Kidney (tissue), 13 donors: ENCODE measurements at regions not wholly inside any gene's neighbourhood (a gene's known extent, or its start where the extent isn't known, plus 50 kb on each side); places are given as distances from the start of the nearest gene placed in this dataset.

Experiments
- DNase-seq, 5 donors: peaks; one replicate each; pipeline ENCODE4 v3.0.0-alpha.2; 2013 to 2020
- FAIRE-seq: peaks from 2 replicates; lab custom pipeline; 2012; peaks lifted over from hg19 to GRCh38; lab: Jason Lieb, UNC
- H3K27ac ChIP-seq, 2 donors: one replicate each; pipeline ENCODE4 v1.7.0; 2013; ENCODE audit warnings: low read depth in 2 of 2, low read length in 2 of 2, inconsistent platforms in 1 of 2
- H3K27me3 ChIP-seq: one replicate; pipeline ENCODE4 v1.7.1; 2013; ENCODE audit warnings: low read length, inconsistent platforms; ENCODE audit not compliant: control insufficient read depth, insufficient read depth
- H3K36me3 ChIP-seq, 3 donors: one replicate each; pipeline versions ENCODE4 v1.7.0 to v1.7.1; 2013; ENCODE audit warnings: low read length in 3 of 3, control low read depth in 1 of 3, inconsistent platforms in 1 of 3; ENCODE audit not compliant: insufficient read depth in 3 of 3, control insufficient read depth in 2 of 3
- H3K4me1 ChIP-seq, 3 donors: one replicate each; pipeline versions ENCODE4 v1.7.0 to v1.7.1; 2013; ENCODE audit warnings: low read length in 3 of 3, inconsistent platforms in 1 of 3, low read depth in 1 of 3; ENCODE audit not compliant: control insufficient read depth in 2 of 3, insufficient read depth in 2 of 3
- H3K4me3 ChIP-seq, 3 donors: one replicate each; pipeline versions ENCODE4 v1.7.0 to v1.8.1; 2013; ENCODE audit warnings: low read length in 3 of 3, control low read depth in 1 of 3, inconsistent platforms in 1 of 3
- H3K9ac ChIP-seq, 3 donors: one replicate each; pipeline versions ENCODE4 v1.7.0 to v1.7.1; 2013; ENCODE audit warnings: low read length in 3 of 3, control low read depth in 1 of 3, inconsistent platforms in 1 of 3
- H3K9me3 ChIP-seq, 3 donors: one replicate each; pipeline versions ENCODE4 v1.7.0 to v1.7.1; 2013; ENCODE audit warnings: low read length in 3 of 3, control low read depth in 1 of 3, inconsistent platforms in 1 of 3; ENCODE audit not compliant: control insufficient read depth in 2 of 3, insufficient read depth in 1 of 3
- CTCF ChIP-seq: IDR thresholded peaks from 3 replicates; pipeline ENCODE4 v1.5.1; 2012; ENCODE audit warnings: mild to moderate bottlenecking, moderate library complexity, borderline replicate concordance; ENCODE audit not compliant: insufficient read depth; ENCODE audit errors: extremely low read depth
- intact Hi-C: fragments of 100-400 bp; cut with DNase I; formaldehyde crosslinking; loops from one replicate; pipeline ENCODE4 v1.11.1; 2022
- donor health status: control.
- donor health status: control.
- donor health status: control.
- donor health status: control.
- donor health status: control.
- donor health status: DM: yes; HTN: yes; CAD: no.
- donor health status: Normal renal cell carcinoma (clear cell type).

GRCh38 chr14:27688841-27689444, 1077.6 kb upstream of the FOXG1 start:
- Histone ChIP-seq H3K4me1 (no peaks in the 10 kb centered on the region), H3K9me3 (no peaks in the 10 kb centered on the region), H3K9ac (no peak overlapping the region), H3K4me3 (no peak overlapping the region), H3K36me3 (no peaks in the 10 kb centered on the region), H3K27me3 (no peaks in the 10 kb centered on the region), H3K27ac (no peak overlapping the region)
- DNase-seq = no peak
- intact Hi-C loops = no loop called here
- TF ChIP-seq CTCF = no peak
- FAIRE-seq = no peak

- no peaks in the 10 kb centered on the region for H3K4me1 ChIP-seq
- no peaks in the 10 kb centered on the region for H3K27me3 ChIP-seq
- H3K9ac ChIP-seq = no peak overlapping the region
- H3K36me3 ChIP-seq = no peaks in the 10 kb centered on the region
- no peak overlapping the region for H3K27ac ChIP-seq
- intact Hi-C loops = no loop called here
- DNase-seq = no peak
- peaks cover 0 to 2% (median 0%) of the 10 kb centered on the region in 3 donors for H3K9me3 ChIP-seq
- no peak for FAIRE-seq
- no peak overlapping the region for H3K4me3 ChIP-seq
- TF ChIP-seq CTCF = no peak
Measured at GRCh38 chr14:27712364-27712763, 1054.2 kb upstream of the FOXG1 start.

GRCh38 chr14:27715561-27715960, 1051.0 kb upstream of the FOXG1 start:
- no peak for DNase-seq
- no peak overlapping the region for H3K4me3 ChIP-seq
- no peaks in the 10 kb centered on the region for H3K27me3 ChIP-seq
- intact Hi-C loops = no loop called here
- no peaks in the 10 kb centered on the region for H3K9me3 ChIP-seq
- H3K9ac ChIP-seq = no peak overlapping the region
- FAIRE-seq = no peak
- H3K4me1 ChIP-seq = no peaks in the 10 kb centered on the region
- H3K36me3 ChIP-seq = no peaks in the 10 kb centered on the region
- TF ChIP-seq CTCF = no peak
- no peak overlapping the region for H3K27ac ChIP-seq

- H3K4me1 ChIP-seq = no peaks in the 10 kb centered on the region
- no peaks in the 10 kb centered on the region for H3K27me3 ChIP-seq
- no peaks in the 10 kb centered on the region for H3K36me3 ChIP-seq
- no peak for TF ChIP-seq CTCF
- no peak for FAIRE-seq
- no peak for DNase-seq
- H3K27ac ChIP-seq = no peak overlapping the region
- no peak overlapping the region for H3K4me3 ChIP-seq
- intact Hi-C loops = no loop called here
- no peaks in the 10 kb centered on the region for H3K9me3 ChIP-seq
- no peak overlapping the region for H3K9ac ChIP-seq
Measured at GRCh38 chr14:27721760-27722159, 1044.8 kb upstream of the FOXG1 start.
